Muscle layer of colon (tissue), 2 donors: ENCODE measurements at regions not wholly inside any gene's neighbourhood (a gene's known extent, or its start where the extent isn't known, plus 50 kb on each side); places are given as distances from the start of the nearest gene placed in this dataset.
"Not testable (repeated sequence)": the region's sequence is repeated elsewhere in the genome, so short reads cannot be mapped to it uniquely, and the experiment has no call there.

Source experiments
- H3K27ac ChIP-seq: one replicate; pipeline ENCODE4 v1.7.0; 2013; ENCODE audit warnings: low read depth, mild to moderate bottlenecking, low read length, moderate library complexity
- H3K27me3 ChIP-seq, 2 donors: one replicate each; pipeline ENCODE4 v1.7.0; 2013; ENCODE audit warnings: low read length in 2 of 2, mild to moderate bottlenecking in 2 of 2; ENCODE audit not compliant: insufficient read depth in 2 of 2, control insufficient read depth in 1 of 2
- H3K36me3 ChIP-seq: one replicate; pipeline ENCODE4 v1.7.0; 2013; ENCODE audit warnings: mild to moderate bottlenecking, low read length; ENCODE audit not compliant: insufficient read depth
- H3K4me1 ChIP-seq: one replicate; pipeline ENCODE4 v1.7.0; 2013; ENCODE audit warnings: mild to moderate bottlenecking, low read length; ENCODE audit not compliant: insufficient read depth
- H3K4me3 ChIP-seq, 2 donors: one replicate each; pipeline ENCODE4 v1.7.0; 2013; ENCODE audit warnings: low read length in 2 of 2, low read depth in 1 of 2, mild to moderate bottlenecking in 1 of 2, moderate library complexity in 1 of 2
- H3K9ac ChIP-seq: one replicate; pipeline ENCODE4 v1.7.0; 2013; ENCODE audit warnings: low read length
- H3K9me3 ChIP-seq: one replicate; pipeline ENCODE4 v1.7.0; 2013; ENCODE audit warnings: mild to moderate bottlenecking, low read length
- donor health status: abdominal sarcoma.
- donor health status: Adenocarcinoma of cecum.

DNA sequence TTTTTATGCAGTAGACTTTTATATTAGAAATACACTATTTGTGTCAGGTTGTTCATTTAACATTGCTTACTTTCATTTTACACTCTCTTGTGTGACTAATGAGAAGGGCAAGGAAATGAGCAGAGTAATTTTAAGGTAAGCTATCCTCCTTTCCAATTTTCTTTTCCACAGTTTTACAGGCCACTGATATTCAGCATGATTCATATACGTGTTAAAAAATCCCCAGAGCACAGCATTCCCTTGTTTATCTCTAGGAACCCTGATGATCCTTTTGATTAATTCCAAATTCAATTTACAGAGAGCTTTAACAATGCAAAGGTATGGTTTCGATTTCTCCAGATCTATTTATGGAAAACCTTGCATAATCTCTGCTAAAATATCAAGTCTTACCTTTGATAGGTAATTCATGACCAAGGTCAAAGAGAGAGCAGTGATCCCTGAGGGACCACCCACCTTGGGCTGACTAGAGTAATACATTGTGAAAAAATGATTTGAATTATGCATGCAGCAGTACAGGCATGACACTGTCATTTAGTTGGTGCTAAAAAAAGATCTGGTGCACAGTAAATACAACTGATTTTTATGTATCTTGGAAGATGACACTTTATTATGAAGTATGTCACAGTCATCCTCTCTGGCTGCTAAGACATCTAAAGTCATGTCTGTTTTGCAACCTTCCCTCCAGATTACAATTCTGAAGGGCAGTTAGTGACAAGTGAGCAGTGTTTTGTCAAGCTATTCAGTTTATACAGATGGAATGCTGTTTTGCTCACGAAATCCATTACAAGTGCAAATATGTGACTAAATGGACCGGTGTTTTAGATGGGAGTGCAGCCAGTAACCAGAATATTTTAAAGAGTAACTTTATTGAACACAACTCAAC is 736.6 kb downstream of the EPHA7 start:
- no peak overlapping the region for H3K4me3 ChIP-seq
- H3K27me3 ChIP-seq, result no peaks in the 10 kb centered on the region
- no peaks in the 10 kb centered on the region for H3K9me3 ChIP-seq
- H3K4me1 ChIP-seq, result no peaks in the 10 kb centered on the region
- H3K36me3 ChIP-seq, result no peaks in the 10 kb centered on the region
- H3K27ac ChIP-seq, result no peak overlapping the region
- no peak overlapping the region for H3K9ac ChIP-seq

DNA sequence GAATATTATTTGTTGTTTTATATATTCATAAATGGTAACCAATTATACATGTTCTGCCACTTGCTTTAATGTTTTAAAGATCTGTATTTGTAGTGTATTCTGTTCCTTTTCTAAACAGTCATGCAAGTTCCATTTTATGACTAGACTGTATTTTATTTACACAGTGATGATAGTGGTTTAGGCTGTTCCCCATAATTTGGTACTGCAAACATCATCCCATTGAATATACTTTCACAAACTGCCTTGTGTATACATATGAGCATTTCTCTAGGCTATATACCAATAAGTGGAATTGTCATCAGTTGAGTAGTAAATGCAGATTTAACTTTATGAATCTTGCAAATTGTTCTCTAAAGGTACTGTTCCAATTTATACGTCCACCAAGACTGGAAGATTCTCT is 738.0 kb downstream of the EPHA7 start:
- H3K27ac ChIP-seq, result no peak overlapping the region
- no peaks in the 10 kb centered on the region for H3K36me3 ChIP-seq
- no peaks in the 10 kb centered on the region for H3K27me3 ChIP-seq
- no peak overlapping the region for H3K4me3 ChIP-seq
- no peaks in the 10 kb centered on the region for H3K9me3 ChIP-seq
- no peak overlapping the region for H3K9ac ChIP-seq
- no peaks in the 10 kb centered on the region for H3K4me1 ChIP-seq

DNA sequence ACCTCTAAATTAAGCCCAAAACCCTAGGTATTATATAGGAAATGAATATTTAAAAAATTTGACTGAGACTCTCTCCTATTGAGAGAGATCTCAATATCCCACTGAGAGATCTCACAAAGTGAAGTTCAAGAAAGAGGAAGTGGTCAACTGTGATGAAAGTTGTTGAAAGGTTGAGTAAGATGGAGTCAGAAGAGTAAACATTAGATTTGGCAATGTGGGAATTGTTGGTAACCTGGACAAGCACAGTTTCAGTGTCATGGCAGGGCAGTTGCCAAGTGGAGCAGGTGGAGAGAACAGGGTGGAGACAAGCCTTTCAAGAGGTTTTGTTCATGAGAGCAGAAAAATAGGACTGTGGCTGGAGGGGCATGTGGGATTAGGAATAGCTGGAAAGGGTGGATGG is 747.9 kb downstream of the EPHA7 start:
- H3K9ac ChIP-seq, H3K27me3 ChIP-seq, H3K4me3 ChIP-seq, H3K9me3 ChIP-seq, H3K27ac ChIP-seq, H3K36me3 ChIP-seq, H3K4me1 ChIP-seq: not testable (repeated sequence)

- no peaks in the 10 kb centered on the region for H3K9me3 ChIP-seq
- no peaks in the 10 kb centered on the region for H3K4me1 ChIP-seq
- H3K9ac ChIP-seq, result no peak overlapping the region
- H3K27ac ChIP-seq, result no peak overlapping the region
- H3K4me3 ChIP-seq, result no peak overlapping the region
- no peaks in the 10 kb centered on the region for H3K36me3 ChIP-seq
- no peaks in the 10 kb centered on the region for H3K27me3 ChIP-seq
Observed at GRCh38 chr6:92667843-92668242, 751.5 kb downstream of the EPHA7 start.

GRCh38 chr6:92648364-92649086 is 770.8 kb downstream of the EPHA7 start:
- H3K4me1 ChIP-seq, result no peaks in the 10 kb centered on the region
- no peaks in the 10 kb centered on the region for H3K36me3 ChIP-seq
- no peaks in the 10 kb centered on the region for H3K9me3 ChIP-seq
- no peak overlapping the region for H3K9ac ChIP-seq
- H3K4me3 ChIP-seq, result no peak overlapping the region
- H3K27me3 ChIP-seq, result no peaks in the 10 kb centered on the region
- no peak overlapping the region for H3K27ac ChIP-seq

- Histone ChIP-seq H3K9ac (no peak overlapping the region), H3K9me3 (no peaks in the 10 kb centered on the region), H3K4me1 (no peaks in the 10 kb centered on the region), H3K4me3 (no peak overlapping the region), H3K36me3 (no peaks in the 10 kb centered on the region), H3K27ac (no peak overlapping the region), H3K27me3 (no peaks in the 10 kb centered on the region)
Observed at GRCh38 chr6:92647630-92648029, 771.7 kb downstream of the EPHA7 start.

- H3K4me3 ChIP-seq, H3K9me3 ChIP-seq, H3K36me3 ChIP-seq, H3K27me3 ChIP-seq, H3K4me1 ChIP-seq, H3K27ac ChIP-seq, H3K9ac ChIP-seq: not testable (repeated sequence)
Observed at GRCh38 chr6:92644104-92644791, 775.1 kb downstream of the EPHA7 start.

DNA sequence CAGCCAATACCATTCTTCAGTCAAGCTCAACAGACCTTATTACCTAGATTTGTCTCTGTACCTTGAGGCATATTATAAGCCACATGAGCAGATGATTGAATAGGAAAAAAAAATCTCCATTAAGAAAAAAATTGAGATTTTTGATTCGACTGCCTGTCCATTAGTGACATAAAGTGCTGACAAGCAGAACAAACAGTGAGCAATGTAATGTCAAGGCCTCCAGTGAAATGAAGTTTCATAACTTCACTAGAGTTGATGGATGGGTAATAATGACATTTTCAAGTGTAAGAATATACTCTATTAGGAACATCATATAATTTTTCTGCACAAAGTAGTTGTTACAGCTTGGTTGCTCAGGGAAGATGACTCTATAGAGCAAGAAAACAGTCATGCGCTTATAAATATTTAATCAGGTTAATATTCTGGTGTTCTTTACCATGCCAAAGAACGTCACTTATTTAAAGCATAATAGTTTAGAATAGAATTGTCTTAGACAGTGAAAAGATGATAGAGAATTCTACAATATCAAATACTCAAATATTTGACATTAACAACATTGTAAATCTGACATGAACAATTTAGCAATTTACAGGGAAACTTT is 783.7 kb downstream of the EPHA7 start:
- Histone ChIP-seq H3K4me1 (no peaks in the 10 kb centered on the region), H3K9me3 (no peaks in the 10 kb centered on the region), H3K9ac (no peak overlapping the region), H3K27ac (no peak overlapping the region), H3K36me3 (no peaks in the 10 kb centered on the region), H3K4me3 (no peak overlapping the region), H3K27me3 (no peaks in the 10 kb centered on the region)

DNA sequence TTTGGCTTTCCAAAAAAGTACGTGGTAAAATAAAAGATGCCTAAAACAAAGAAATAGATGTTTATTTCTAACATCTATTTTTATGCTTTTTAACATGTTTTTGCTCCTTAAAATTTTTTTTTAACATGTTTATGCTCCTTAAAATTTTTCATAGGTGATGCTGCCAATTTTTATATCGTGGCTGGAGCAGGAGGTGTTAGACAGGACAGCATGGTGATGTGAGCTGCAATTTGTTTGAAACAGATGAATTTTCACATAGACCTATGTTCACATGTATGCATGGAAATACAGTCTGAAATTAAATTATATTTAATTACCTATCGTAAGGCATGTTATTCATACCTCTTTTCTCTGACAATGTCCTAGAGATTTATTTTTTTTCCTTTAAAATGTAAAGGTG is 784.8 kb downstream of the EPHA7 start:
- Histone ChIP-seq H3K27ac (no peak overlapping the region), H3K27me3 (no peaks in the 10 kb centered on the region), H3K9ac (no peak overlapping the region), H3K9me3 (no peaks in the 10 kb centered on the region), H3K36me3 (no peaks in the 10 kb centered on the region), H3K4me1 (no peaks in the 10 kb centered on the region), H3K4me3 (no peak overlapping the region)

DNA sequence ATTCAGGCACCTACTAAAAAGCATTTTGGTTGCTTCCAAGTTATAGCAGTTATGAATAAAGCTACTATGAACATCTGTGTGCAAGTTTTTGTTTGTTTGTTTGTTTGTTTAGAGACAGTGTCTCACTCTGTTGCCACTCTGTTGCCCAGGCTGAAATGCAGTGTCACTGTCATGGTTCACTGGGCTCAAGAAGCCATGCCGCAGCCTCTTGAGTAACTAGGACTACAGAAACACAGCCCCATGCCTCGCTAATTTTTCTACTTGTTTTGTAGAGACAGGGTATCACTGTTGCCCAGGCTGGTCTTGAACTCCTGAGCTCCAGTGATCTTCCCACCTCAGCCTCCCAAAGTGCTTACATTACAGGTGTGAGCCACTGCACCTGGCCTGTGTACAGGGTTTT is 795.9 kb downstream of the EPHA7 start:
- Histone ChIP-seq H3K36me3 (no peaks in the 10 kb centered on the region), H3K27ac (no peak overlapping the region), H3K9ac (no peak overlapping the region), H3K9me3 (no peaks in the 10 kb centered on the region), H3K4me3 (no peak overlapping the region), H3K4me1 (no peaks in the 10 kb centered on the region), H3K27me3 (no peaks in the 10 kb centered on the region)

DNA sequence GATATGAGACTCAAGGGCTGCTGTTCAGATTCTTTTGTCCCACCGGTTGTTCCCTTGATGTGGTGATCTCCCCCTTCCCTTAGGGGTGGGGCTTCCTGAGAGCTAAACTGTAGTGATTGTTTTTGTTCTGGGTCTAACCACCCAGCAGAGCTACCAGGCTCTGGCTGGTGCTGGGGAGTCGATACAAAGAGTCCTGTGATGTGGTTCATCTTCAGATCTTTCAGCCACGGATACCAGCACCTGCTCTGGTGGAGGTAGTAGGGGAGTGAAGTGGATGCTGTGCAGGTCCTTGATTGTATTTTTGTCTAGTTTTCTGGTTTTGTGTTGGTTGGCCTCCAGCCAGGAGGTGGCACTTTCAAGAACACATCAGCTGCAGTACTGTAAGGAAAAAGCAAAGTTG is 801.6 kb downstream of the EPHA7 start:
- Histone ChIP-seq H3K4me1 (no peaks in the 10 kb centered on the region), H3K9ac (no peak overlapping the region), H3K27ac (no peak overlapping the region), H3K36me3 (no peaks in the 10 kb centered on the region), H3K27me3 (no peaks in the 10 kb centered on the region), H3K4me3 (no peak overlapping the region), H3K9me3 (no peaks in the 10 kb centered on the region)
